ENCODE measurements at regions not wholly inside any gene's neighbourhood (a gene's known extent, or its start where the extent isn't known, plus 50 kb on each side); places are given as distances from the start of the nearest gene placed in this dataset.

- no peak for DNase-seq (ENCODE audit: low read depth, low spot score)
- peak overlapping the region; percentile 80 for H3K27ac ChIP-seq
Measured at GRCh38 chr7:142385491-142386340, 127.9 kb upstream of the PRSS58 start.

- no peak for DNase-seq (ENCODE audit: low read depth, low spot score)
- peak overlapping the region; percentile 80 for H3K27ac ChIP-seq
Measured at GRCh38 chr7:142384493-142384922, 126.7 kb upstream of the PRSS58 start.

- H3K27ac ChIP-seq, result peak overlapping the region; percentile 80
- DNase-seq (ENCODE audit: low read depth, low spot score), result no peak
Measured at GRCh38 chr7:142383841-142384492, 126.1 kb upstream of the PRSS58 start.

DNA sequence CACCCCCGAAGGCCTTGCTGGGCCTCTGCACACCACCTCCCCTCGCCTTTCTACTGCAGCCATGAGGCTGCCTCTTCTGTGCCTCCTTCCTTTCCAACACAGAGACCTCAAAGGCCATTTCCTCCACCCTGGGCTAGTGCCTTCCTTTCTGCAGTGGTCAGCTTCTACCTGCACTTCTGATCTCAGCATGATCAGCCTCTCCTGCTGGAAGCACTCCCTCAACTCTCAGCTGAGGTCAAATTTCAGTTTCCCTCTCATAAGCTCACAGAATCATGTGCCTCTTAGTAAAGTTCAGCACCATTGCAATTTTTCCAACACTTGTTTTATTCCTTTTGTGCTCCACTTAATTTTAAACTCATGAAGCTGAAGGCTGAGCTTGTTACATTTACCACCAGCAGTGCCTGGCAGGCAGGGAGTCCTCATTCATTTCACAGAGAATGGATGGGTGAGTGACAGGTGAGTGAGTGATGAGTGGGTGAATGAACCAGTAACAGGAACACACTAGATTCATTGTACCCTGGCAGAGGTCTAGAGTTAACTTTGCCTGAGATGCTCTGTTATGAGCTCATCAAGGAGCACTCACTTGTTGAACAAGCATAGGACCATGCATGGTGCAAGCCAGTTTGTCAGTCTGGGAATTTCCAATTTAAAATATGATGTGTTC, 124.0 kb upstream of the PRSS58 start:
- DNase-seq (ENCODE audit: low read depth, low spot score), result no peak
- peak overlapping the region; percentile 7 for H3K27ac ChIP-seq

DNA sequence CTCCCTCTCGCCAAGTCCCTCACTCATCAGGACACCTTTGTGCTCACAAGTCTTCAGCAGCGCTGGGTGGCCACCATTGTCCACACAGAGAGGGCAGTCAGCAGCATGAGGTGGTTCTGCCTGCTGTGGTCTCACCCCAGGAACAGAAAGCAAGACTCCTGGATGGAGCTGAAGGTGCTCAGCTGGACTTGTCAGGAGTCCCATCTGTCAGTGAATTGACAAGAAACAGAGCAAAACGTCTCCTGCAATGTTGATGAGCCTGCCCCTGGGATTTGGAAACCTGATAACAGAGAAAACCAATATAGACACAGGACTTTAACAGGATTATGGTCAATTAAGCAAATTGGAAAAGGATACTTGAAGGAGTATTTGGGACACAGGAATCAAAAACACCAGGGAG, 122.2 kb upstream of the PRSS58 start:
- no peak overlapping the region for H3K27ac ChIP-seq
- no peak for DNase-seq (ENCODE audit: low read depth, low spot score)

GRCh38 chr7:142379201-142379885, 121.5 kb upstream of the PRSS58 start:
- no peak for DNase-seq (ENCODE audit: low read depth, low spot score)
- H3K27ac ChIP-seq, result no peak overlapping the region

DNA sequence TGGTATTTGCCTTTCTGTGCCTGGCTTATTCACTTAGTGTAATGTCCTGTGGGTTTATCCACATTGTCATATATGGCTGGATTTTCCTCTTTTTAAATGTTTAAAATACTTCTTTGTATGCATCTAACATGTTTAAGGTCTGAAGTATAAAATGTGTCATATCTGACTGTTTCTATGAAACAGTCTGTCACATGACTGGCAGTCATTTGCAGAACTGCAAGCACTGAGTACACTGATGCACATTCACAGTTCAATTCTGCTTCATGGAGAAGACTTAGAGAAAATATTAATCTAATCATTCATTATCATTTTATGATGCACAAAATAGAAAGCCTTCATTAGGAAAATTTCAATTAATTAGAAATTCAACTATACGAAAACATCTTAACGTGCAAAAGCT, 119.7 kb upstream of the PRSS58 start:
- no peak overlapping the region for H3K27ac ChIP-seq
- no peak for DNase-seq (ENCODE audit: low read depth, low spot score)

DNA sequence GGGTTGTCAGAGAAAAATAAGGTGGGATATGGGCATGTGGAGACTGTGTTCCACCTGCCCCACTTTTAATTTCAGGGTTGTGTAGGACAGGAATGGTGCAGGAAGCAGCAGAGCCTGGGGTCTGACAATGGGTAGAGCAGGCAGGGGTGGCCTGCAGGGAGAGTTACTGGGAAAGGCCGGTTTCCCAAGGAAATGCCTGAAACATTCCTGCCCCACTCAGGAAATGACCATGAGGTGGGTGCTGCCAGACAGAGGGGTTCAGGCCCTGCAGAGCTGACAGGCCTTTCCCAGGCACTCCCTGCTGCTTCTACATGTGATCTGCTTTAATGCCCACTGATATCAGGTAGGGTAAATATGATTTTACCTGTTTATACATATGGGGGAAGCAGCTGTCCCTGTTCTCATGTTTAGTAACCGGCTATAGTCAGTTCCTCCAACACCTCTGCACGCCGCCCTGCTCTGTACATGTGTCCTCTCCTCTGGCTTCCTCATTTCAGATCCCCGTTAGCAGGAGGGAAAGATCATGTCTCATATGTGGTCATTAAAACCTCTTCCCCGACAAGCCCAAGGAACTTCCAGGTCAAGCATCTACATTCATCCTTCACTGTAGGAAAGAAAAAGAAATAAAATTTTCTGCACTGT, 118.6 kb upstream of the PRSS58 start:
- DNase-seq (ENCODE audit: low read depth, low spot score), result no peak

GRCh38 chr7:142375710-142376313, 118.0 kb upstream of the PRSS58 start:
- H3K27ac ChIP-seq, result peak overlapping the region; percentile 61
- peak; percentile 82 for DNase-seq (ENCODE audit: low read depth, low spot score)

More for the DNA sequence above, 118.6 kb upstream of the PRSS58 start:
- H3K27ac ChIP-seq, result peak overlapping the region; percentile 61

GRCh38 chr7:142372727-142373126, 114.9 kb upstream of the PRSS58 start:
- no peak for DNase-seq (ENCODE audit: low read depth, low spot score)

DNA sequence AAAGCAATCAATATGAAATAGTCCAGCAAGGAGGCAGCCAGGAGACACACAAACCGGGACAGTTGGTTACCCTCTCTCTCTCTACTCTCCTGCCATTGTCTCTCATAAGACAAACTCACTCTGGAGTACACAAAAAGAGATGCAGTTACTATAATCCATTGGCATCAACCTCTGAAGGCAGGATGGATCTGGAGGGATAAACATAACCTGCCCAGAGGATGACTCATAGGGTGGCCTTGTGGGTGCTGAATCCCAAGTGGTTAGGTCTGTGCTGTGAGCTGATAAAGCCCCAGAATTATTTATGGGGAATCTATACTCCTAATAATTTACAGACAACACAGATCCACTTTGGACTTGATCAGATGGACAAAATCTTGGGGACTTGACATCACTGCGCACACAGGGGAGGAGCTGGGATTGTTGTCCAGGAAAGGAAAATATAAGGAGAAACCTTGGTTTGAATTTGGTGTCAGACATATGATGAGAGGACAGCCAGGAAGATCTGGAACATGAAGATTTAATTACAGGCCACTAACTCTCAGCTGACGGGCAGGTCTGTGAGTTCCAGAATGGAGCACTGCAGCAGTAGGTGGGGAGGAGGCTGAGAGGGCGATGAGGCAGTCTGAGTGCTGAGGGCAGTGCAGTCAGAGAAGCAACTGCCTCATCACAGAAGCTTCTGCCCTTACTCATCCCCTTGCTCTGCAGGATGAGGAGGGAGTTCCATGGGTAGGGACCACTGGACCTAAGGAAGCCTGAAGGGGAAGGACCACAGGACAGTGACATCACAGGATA, 113.9 kb upstream of the PRSS58 start:
- no peak overlapping the region for H3K27ac ChIP-seq
- no peak for DNase-seq (ENCODE audit: low read depth, low spot score)

More at GRCh38 chr7:142372727-142373126, 114.9 kb upstream of the PRSS58 start:
- no peak overlapping the region for H3K27ac ChIP-seq

GRCh38 chr7:142365410-142365842, 107.6 kb upstream of the PRSS58 start:
- peak overlapping the region; percentile 30 for H3K27ac ChIP-seq
- DNase-seq (ENCODE audit: low read depth, low spot score), result no peak

DNA sequence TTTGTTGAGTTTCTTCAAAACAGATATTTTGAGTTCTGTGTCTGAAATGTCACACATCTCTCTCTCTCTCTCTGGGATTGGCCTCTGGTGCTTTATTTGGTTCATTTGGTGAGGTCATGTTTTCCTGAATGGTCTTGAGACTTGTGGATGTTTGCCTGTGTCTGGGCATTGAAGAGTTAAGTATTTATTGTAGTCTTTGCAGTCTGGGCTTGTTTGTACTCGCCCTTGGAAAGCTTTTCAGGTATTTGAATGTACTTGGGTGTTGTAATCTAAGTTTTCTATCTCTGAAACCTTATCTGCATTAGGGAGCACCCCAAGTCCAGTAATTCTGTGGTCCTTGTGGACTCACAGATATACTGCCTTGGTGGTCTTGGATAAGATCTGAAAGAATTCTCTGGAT, 106.7 kb upstream of the PRSS58 start:
- DNase-seq (ENCODE audit: low read depth, low spot score), result no peak
- H3K27ac ChIP-seq, result no peak overlapping the region

DNA sequence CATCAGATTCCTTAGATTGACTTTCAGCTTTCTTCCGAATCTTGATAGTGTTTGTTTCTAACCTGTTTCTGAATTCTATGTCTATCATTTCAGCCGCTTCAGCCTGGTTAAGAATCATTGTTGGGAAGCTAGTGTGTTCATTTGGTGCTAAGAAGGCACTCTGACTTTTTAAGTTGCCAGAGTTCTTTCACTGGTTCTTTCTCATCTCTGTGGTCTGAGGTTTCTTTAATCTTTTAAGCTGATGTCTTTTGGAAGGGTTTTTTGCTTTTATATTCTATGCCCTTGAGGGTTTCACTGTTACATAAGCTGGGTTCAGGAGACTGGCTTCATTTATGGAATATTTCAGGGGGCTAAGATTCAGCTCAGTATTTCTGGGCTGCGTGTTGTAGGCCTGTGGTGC, 104.5 kb upstream of the PRSS58 start:
- no peak overlapping the region for H3K27ac ChIP-seq
- no peak for DNase-seq (ENCODE audit: low read depth, low spot score)

DNA sequence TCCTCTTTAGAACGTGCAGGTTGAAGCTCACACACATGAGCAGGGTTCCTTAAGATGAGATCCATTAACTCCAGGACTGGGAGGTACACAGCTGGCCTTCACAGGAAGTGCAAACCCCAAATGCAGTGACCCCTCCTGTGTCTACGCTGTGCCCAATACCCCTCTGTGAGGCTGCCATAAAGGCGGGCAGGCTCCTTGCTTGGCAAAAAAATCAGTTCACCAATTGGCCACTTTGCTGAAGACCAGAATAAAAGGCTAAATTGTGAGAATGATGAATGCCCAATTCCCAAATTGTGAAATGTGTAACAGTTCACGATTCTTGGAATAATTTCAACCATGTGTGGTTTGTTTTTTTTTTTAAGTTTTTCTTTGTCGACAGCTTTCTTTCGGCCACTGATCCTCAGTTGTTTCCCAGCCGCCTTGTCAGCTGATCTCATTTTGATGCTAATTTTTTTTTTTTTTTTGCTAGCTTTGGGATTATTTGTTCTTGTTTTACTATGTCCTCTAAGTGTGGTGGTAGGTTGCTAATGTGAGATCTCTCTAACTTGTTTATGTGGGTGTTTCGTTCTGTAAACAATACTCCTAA, 101.9 kb upstream of the PRSS58 start:
- no peak for DNase-seq (ENCODE audit: low read depth, low spot score)
- H3K27ac ChIP-seq, result no peak overlapping the region

DNA sequence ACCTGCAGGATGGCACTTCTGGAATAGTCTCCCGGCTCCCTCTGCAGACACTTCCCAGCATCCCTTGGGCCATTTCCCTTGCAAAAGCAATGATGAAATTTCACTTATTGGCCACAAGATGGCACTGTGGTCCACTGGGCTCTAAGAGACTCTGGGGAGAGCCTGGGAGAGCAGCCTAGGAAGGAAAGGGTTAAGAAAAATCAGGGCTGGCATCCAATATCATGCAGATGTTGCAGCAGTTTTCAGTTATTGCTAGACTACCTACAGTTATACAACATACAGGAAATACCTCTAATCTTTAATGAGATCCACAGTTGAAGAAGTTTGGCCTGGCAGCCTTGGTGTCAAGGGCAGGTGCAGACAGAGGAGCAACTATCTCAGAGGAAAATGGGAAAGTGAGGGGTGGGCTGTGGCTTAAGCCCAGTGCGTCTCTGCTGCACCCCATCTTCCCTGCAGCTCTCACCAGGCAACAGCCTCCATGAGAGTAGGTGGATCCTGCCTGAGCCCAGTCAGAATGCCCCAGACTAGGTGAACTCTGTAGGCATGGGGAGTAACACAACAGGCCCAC, 100.2 kb upstream of the PRSS58 start:
- DNase-seq (ENCODE audit: low read depth, low spot score), result no peak
- no peak overlapping the region for H3K27ac ChIP-seq

DNA sequence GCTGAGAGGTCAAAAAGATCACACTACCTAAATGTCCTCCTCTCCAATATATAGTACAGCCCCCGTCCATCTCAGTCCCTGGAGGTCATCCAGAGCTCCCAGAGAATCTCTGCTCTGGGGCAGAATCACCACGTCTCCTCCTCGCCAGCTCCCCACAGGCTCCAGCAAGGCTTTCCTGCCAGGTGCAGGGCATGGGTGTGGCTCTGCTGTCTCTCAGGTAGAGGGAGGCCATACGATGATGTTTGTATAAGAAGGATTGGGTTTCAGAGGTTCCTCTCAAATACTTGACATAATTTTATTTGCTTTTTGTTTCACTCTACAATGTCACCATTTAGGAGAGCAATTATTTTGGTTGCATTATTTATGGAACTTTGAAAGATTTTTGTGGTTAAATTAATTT, 98.3 kb upstream of the PRSS58 start:
- no peak for DNase-seq (ENCODE audit: low read depth, low spot score)
- no peak overlapping the region for H3K27ac ChIP-seq

DNA sequence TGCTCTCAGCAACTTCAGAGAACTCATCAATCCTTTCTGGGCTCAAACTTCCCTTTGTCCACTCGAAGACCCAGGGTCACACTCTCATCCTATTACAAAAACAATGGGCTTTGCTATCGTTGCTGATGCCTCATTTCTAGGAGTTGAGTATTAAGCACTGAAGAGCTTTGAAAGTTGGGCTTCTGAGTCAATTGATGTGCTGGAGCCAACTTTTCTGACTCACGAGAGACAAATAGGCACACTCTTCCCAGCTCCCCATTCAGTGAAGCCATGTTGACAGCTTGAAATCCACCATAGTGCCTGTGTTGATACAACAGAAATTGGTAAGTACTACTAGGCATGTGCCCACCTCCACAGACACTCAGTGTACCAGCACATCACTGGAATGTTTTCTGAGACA, 97.5 kb upstream of the PRSS58 start:
- DNase-seq (ENCODE audit: low read depth, low spot score), result no peak
- no peak overlapping the region for H3K27ac ChIP-seq

Data from epithelial cell of prostate (primary cell).